ENCODE measurements at regions not wholly inside any gene's neighbourhood (a gene's known extent, or its start where the extent isn't known, plus 50 kb on each side); places are given as distances from the start of the nearest gene placed in this dataset.

GRCh38 chr5:103718108-103718507 lies 155.5 kb upstream of the NUDT12 start:
- ChIA-PET POLR2A (no interaction called here), CTCF (no interaction called here)
- Histone ChIP-seq H3K36me3 (ENCODE audit: control insufficient read depth in 2 of 2, insufficient read depth in 1 of 2, low read length in 2 of 2) (no peaks in the 10 kb centered on the region), H3K4me1 (ENCODE audit: control insufficient read depth, insufficient read depth, low read length) (no peaks in the 10 kb centered on the region), H3K27ac (ENCODE audit: extremely low read depth, low read depth, low read length) (no peak overlapping the region), H3K4me3 (ENCODE audit: low read depth, low read length) (no peak overlapping the region), H3K9me3 (ENCODE audit: control insufficient read depth, insufficient read depth, low read depth, low read length) (no peaks in the 10 kb centered on the region)
- TF ChIP-seq ZNF544 (tag by site-specific recombination; IDR thresholded peaks at IDR 0.05) (no peak), PRDM2 (tag by site-specific recombination; IDR thresholded peaks at IDR 0.05; ENCODE audit: borderline replicate concordance) (no peak), PRDM1 (tag by site-specific recombination; IDR thresholded peaks at IDR 0.05) (no peak)
- TF ChIP-seq, protein P1, sequence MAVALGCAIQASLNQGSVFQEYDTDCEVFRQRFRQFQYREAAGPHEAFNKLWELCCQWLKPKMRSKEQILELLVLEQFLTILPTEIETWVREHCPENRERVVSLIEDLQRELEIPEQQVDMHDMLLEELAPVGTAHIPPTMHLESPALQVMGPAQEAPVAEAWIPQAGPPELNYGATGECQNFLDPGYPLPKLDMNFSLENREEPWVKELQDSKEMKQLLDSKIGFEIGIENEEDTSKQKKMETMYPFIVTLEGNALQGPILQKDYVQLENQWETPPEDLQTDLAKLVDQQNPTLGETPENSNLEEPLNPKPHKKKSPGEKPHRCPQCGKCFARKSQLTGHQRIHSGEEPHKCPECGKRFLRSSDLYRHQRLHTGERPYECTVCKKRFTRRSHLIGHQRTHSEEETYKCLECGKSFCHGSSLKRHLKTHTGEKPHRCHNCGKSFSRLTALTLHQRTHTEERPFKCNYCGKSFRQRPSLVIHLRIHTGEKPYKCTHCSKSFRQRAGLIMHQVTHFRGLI (tag by site-specific recombination; IDR thresholded peaks at IDR 0.05), result no peak
- TF ChIP-seq, protein P2, sequence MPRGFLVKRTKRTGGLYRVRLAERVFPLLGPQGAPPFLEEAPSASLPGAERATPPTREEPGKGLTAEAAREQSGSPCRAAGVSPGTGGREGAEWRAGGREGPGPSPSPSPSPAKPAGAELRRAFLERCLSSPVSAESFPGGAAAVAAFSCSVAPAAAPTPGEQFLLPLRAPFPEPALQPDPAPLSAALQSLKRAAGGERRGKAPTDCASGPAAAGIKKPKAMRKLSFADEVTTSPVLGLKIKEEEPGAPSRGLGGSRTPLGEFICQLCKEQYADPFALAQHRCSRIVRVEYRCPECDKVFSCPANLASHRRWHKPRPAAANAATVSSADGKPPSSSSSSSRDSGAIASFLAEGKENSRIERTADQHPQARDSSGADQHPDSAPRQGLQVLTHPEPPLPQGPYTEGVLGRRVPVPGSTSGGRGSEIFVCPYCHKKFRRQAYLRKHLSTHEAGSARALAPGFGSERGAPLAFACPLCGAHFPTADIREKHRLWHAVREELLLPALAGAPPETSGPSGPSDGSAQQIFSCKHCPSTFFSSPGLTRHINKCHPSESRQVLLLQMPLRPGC (tag by site-specific recombination; IDR thresholded peaks at IDR 0.05), result no peak

DNA sequence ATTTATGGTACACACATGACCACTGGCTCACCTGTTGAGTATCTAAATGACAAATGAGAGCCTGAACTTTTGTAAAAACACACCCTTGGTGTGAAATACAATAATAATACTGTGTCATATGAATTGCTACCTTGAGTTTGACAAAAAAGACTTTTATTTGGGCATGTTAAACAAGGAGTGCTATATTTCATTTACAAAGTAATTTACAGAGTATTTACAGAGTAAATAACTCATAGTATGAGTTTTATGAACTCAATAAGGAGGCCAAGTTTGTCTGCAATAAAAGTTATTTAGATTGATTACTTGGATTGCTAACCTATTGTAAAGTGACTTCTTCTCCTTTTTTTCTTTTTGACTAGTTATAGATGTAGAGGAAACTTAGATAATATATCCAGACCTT lies 146.0 kb upstream of the NUDT12 start:
- CTCF ChIA-PET, result no interaction called here
- TF ChIP-seq ZNF549 (tag by site-specific recombination; IDR thresholded peaks at IDR 0.05) (no peak), ZNF133 (tag by site-specific recombination; IDR thresholded peaks at IDR 0.05) (no peak), ZNF473 (tag by site-specific recombination; IDR thresholded peaks at IDR 0.05) (no peak), ZNF354C (tag by site-specific recombination; IDR thresholded peaks at IDR 0.05; ENCODE audit: borderline replicate concordance, low read depth) (no peak), ZNF404 (tag by site-specific recombination; IDR thresholded peaks at IDR 0.05) (no peak), OSR2 (tag by site-specific recombination; IDR thresholded peaks at IDR 0.05) (no peak), KLF17 (tag by site-specific recombination; IDR thresholded peaks at IDR 0.05) (no peak), ZNF16 (tag by site-specific recombination; IDR thresholded peaks at IDR 0.05; ENCODE audit: low read depth) (no peak), ZNF785 (tag by site-specific recombination; IDR thresholded peaks at IDR 0.05) (no peak), ZBTB10 (tag by site-specific recombination; IDR thresholded peaks at IDR 0.05) (no peak), REPIN1 (tag by site-specific recombination; IDR thresholded peaks at IDR 0.05; ENCODE audit: low read depth) (no peak)
- Histone ChIP-seq H3K27ac (ENCODE audit: extremely low read depth, low read depth, low read length) (no peak overlapping the region), H3K4me1 (ENCODE audit: control insufficient read depth, insufficient read depth, low read length) (no peaks in the 10 kb centered on the region), H3K9me3 (ENCODE audit: control insufficient read depth, insufficient read depth, low read depth, low read length) (no peaks in the 10 kb centered on the region), H3K4me3 (ENCODE audit: low read depth, low read length) (no peak overlapping the region), H3K36me3 (ENCODE audit: control insufficient read depth in 2 of 2, insufficient read depth in 1 of 2, low read length in 2 of 2) (no peaks in the 10 kb centered on the region)
- POLR2A ChIA-PET, result no interaction called here

All from HEK293 (cell line).